ENCODE measurements at regions not wholly inside any gene's neighbourhood (a gene's known extent, or its start where the extent isn't known, plus 50 kb on each side); places are given as distances from the start of the nearest gene placed in this dataset.

GRCh38 chr10:105879401-105879800, 1238.3 kb downstream of the SORCS3 start:
- DNase-seq (ENCODE audit: low read depth in 2 of 2), result no peak

GRCh38 chr10:105875050-105875449, 1234.0 kb downstream of the SORCS3 start:
- DNase-seq (ENCODE audit: low read depth in 2 of 2), result no peak

- no peak for DNase-seq (ENCODE audit: low read depth in 2 of 2)
Observed at GRCh38 chr10:105872665-105873064, 1231.6 kb downstream of the SORCS3 start.

- DNase-seq (ENCODE audit: low read depth in 2 of 2), result no peak
Observed at GRCh38 chr10:105868935-105869334, 1227.8 kb downstream of the SORCS3 start.

- no peak for DNase-seq (ENCODE audit: low read depth in 2 of 2)
Observed at GRCh38 chr10:105864854-105865253, 1223.8 kb downstream of the SORCS3 start.

GRCh38 chr10:105857268-105858264, 1216.5 kb downstream of the SORCS3 start:
- no peak for DNase-seq (ENCODE audit: low read depth in 2 of 2)

GRCh38 chr10:105855791-105856190, 1214.7 kb downstream of the SORCS3 start:
- DNase-seq (ENCODE audit: low read depth in 2 of 2), result no peak

- DNase-seq (ENCODE audit: low read depth in 2 of 2), result no peak
Observed at GRCh38 chr10:105844676-105845570, 1203.8 kb downstream of the SORCS3 start.

GRCh38 chr10:105844241-105844640, 1203.2 kb downstream of the SORCS3 start:
- DNase-seq (ENCODE audit: low read depth in 2 of 2), result no peak

- no peak for DNase-seq (ENCODE audit: low read depth in 2 of 2)
Observed at GRCh38 chr10:105843786-105844185, 1202.7 kb downstream of the SORCS3 start.

- DNase-seq (ENCODE audit: low read depth in 2 of 2), result no peak
Observed at GRCh38 chr10:105840288-105840770, 1199.2 kb downstream of the SORCS3 start.

- no peak for DNase-seq (ENCODE audit: low read depth in 2 of 2)
Observed at GRCh38 chr10:105838392-105838791, 1197.3 kb downstream of the SORCS3 start.

GRCh38 chr10:105837951-105838350, 1196.9 kb downstream of the SORCS3 start:
- DNase-seq (ENCODE audit: low read depth in 2 of 2), result no peak

GRCh38 chr10:105834261-105835059, 1193.4 kb downstream of the SORCS3 start:
- no peak for DNase-seq (ENCODE audit: low read depth in 2 of 2)

- no peak for DNase-seq (ENCODE audit: low read depth in 2 of 2)
Observed at GRCh38 chr10:105827133-105827532, 1186.0 kb downstream of the SORCS3 start.

- DNase-seq (ENCODE audit: low read depth in 2 of 2), result no peak
Observed at GRCh38 chr10:105807935-105808587, 1167.0 kb downstream of the SORCS3 start.

- no peak for DNase-seq (ENCODE audit: low read depth in 2 of 2)
Observed at GRCh38 chr10:105803206-105803605, 1162.1 kb downstream of the SORCS3 start.

GRCh38 chr10:105800641-105801040, 1159.6 kb downstream of the SORCS3 start:
- no peak for DNase-seq (ENCODE audit: low read depth in 2 of 2)

GRCh38 chr10:105798328-105798889, 1157.3 kb downstream of the SORCS3 start:
- DNase-seq (ENCODE audit: low read depth in 2 of 2), result no peak

GRCh38 chr10:105797234-105797890, 1156.3 kb downstream of the SORCS3 start:
- DNase-seq (ENCODE audit: low read depth in 2 of 2), result peak in 1 of 2 experiments; percentile 9
